ENCODE measurements at regions not wholly inside any gene's neighbourhood (a gene's known extent, or its start where the extent isn't known, plus 50 kb on each side); places are given as distances from the start of the nearest gene placed in this dataset.

GRCh38 chr1:118828038-118828437 lies 160.1 kb downstream of the TBX15 start:
- H3K4me3 ChIP-seq (ENCODE audit: control insufficient read depth in 1 of 2, extremely low read depth in 1 of 2, low read length in 1 of 2): no peak overlapping the region
- no peaks in the 10 kb centered on the region for H3K27me3 ChIP-seq (replicated peaks in 1 of 2; ENCODE audit: control insufficient read depth in 2 of 2, extremely low read depth in 1 of 2, insufficient read depth in 2 of 2, low read length in 1 of 2)
- ATAC-seq (replicated peaks in 1 of 4) (no peak), DNase-seq (no peak)
- H3K27ac ChIP-seq (ENCODE audit: low read length): no peak overlapping the region
- no peaks in the 10 kb centered on the region for H3K9me3 ChIP-seq
- ChIA-PET POLR2A (no interaction called here), CTCF (no interaction called here)
- H3K4me1 Mint-ChIP-seq: no peaks in the 10 kb centered on the region
- no peak overlapping the region for H3K27ac Mint-ChIP-seq
- H3K36me3 ChIP-seq (ENCODE audit: control insufficient read depth in 2 of 2, extremely low read depth in 1 of 2, insufficient read depth in 1 of 2, low read length in 1 of 2): no peaks in the 10 kb centered on the region
- no peaks in the 10 kb centered on the region for H3K36me3 Mint-ChIP-seq
- peaks cover 19 to 32% (median 20%) of the 10 kb centered on the region in 3 donors for H3K9me3 Mint-ChIP-seq
- H3K27me3 Mint-ChIP-seq: no peaks in the 10 kb centered on the region
- no peak overlapping the region for H3K4me3 Mint-ChIP-seq
- no peaks in the 10 kb centered on the region for H3K4me1 ChIP-seq (ENCODE audit: control insufficient read depth in 1 of 2, extremely low read depth in 1 of 2, insufficient read depth in 2 of 2, low read length in 2 of 2)

- no peak overlapping the region for H3K27ac Mint-ChIP-seq
- ChIA-PET POLR2A (no interaction called here), CTCF (no interaction called here)
- WGBS (ENCODE audit: insufficient coverage): no CpG with 5 or more reads among the region's 1 CpG
- H3K36me3 Mint-ChIP-seq: no peaks in the 10 kb centered on the region
- peaks cover 19 to 31% (median 20%) of the 10 kb centered on the region in 3 donors for H3K9me3 Mint-ChIP-seq
- ATAC-seq (replicated peaks in 1 of 4): no peak
- H3K4me1 Mint-ChIP-seq: no peaks in the 10 kb centered on the region
- Histone ChIP-seq H3K4me3 (ENCODE audit: control insufficient read depth in 1 of 2, extremely low read depth in 1 of 2, low read length in 1 of 2) (no peak overlapping the region), H3K4me1 (ENCODE audit: control insufficient read depth in 1 of 2, extremely low read depth in 1 of 2, insufficient read depth in 2 of 2, low read length in 2 of 2) (no peaks in the 10 kb centered on the region), H3K9me3 (no peaks in the 10 kb centered on the region), H3K36me3 (ENCODE audit: control insufficient read depth in 2 of 2, extremely low read depth in 1 of 2, insufficient read depth in 1 of 2, low read length in 1 of 2) (no peaks in the 10 kb centered on the region), H3K27ac (ENCODE audit: low read length) (no peak overlapping the region), H3K27me3 (replicated peaks in 1 of 2; ENCODE audit: control insufficient read depth in 2 of 2, extremely low read depth in 1 of 2, insufficient read depth in 2 of 2, low read length in 1 of 2) (no peaks in the 10 kb centered on the region)
- DNase-seq: no peak
- H3K4me3 Mint-ChIP-seq: no peak overlapping the region
- H3K27me3 Mint-ChIP-seq: no peaks in the 10 kb centered on the region
Observed at GRCh38 chr1:118827636-118828035, 160.5 kb downstream of the TBX15 start.

DNA sequence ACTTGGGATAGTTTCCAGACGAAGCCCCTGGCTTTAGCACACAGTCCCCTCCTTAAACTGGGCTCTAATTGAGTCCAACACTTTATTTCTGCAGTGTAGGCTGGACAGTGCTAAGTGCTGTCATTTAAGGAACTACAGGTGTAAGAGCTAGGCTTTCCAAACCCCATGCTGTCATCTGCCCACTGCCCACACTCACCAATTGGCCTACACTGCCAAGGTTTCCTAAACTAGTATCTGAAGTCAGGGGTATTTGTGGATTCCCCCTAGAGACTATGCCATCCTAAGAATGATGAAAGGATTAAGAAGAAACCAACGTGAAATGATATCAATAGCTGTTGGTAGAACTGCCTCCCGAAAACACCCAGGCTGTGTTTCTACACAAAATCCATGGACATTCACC lies 160.9 kb downstream of the TBX15 start:
- H3K27me3 ChIP-seq (replicated peaks in 1 of 2; ENCODE audit: control insufficient read depth in 2 of 2, extremely low read depth in 1 of 2, insufficient read depth in 2 of 2, low read length in 1 of 2): no peaks in the 10 kb centered on the region
- H3K9me3 ChIP-seq: no peaks in the 10 kb centered on the region
- no peak for ATAC-seq (replicated peaks in 1 of 4)
- peaks cover 18 to 29% (median 18%) of the 10 kb centered on the region in 3 donors for H3K9me3 Mint-ChIP-seq
- no peak overlapping the region for H3K4me3 Mint-ChIP-seq
- ChIA-PET CTCF (no interaction called here), POLR2A (no interaction called here)
- DNase-seq: no peak
- no peaks in the 10 kb centered on the region for H3K36me3 ChIP-seq (ENCODE audit: control insufficient read depth in 2 of 2, extremely low read depth in 1 of 2, insufficient read depth in 1 of 2, low read length in 1 of 2)
- H3K27me3 Mint-ChIP-seq: no peaks in the 10 kb centered on the region
- WGBS (ENCODE audit: insufficient coverage): 90% methylated on average over 1 of the region's 3 CpGs
- no peak overlapping the region for H3K27ac ChIP-seq (ENCODE audit: low read length)
- H3K4me1 ChIP-seq (ENCODE audit: control insufficient read depth in 1 of 2, extremely low read depth in 1 of 2, insufficient read depth in 2 of 2, low read length in 2 of 2): no peaks in the 10 kb centered on the region
- H3K4me3 ChIP-seq (ENCODE audit: control insufficient read depth in 1 of 2, extremely low read depth in 1 of 2, low read length in 1 of 2): no peak overlapping the region
- H3K27ac Mint-ChIP-seq: no peak overlapping the region
- no peaks in the 10 kb centered on the region for H3K4me1 Mint-ChIP-seq
- no peaks in the 10 kb centered on the region for H3K36me3 Mint-ChIP-seq

DNA sequence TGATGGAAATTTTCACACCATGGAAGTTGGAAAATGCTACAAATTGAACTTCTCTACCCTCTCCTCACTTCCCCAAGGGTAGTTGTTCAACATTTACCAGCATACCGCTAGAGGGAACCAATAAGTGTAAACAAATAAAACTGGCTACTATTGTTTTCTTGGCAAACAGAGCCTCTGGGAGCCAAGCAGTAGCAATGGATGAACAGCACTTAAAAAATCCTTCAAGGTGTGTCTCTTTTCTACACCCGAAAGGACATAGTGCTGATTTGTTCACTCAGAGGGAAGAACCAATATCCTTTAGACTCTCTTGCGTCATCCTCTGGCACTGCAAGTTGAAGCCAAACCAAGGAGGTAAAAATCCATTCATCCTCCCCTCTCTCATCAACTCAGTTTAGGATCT lies 161.5 kb downstream of the TBX15 start:
- Histone ChIP-seq H3K27me3 (replicated peaks in 1 of 2; ENCODE audit: control insufficient read depth in 2 of 2, extremely low read depth in 1 of 2, insufficient read depth in 2 of 2, low read length in 1 of 2) (no peaks in the 10 kb centered on the region), H3K9me3 (no peaks in the 10 kb centered on the region), H3K4me3 (ENCODE audit: control insufficient read depth in 1 of 2, extremely low read depth in 1 of 2, low read length in 1 of 2) (no peak overlapping the region), H3K27ac (ENCODE audit: low read length) (no peak overlapping the region), H3K36me3 (ENCODE audit: control insufficient read depth in 2 of 2, extremely low read depth in 1 of 2, insufficient read depth in 1 of 2, low read length in 1 of 2) (no peaks in the 10 kb centered on the region), H3K4me1 (ENCODE audit: control insufficient read depth in 1 of 2, extremely low read depth in 1 of 2, insufficient read depth in 2 of 2, low read length in 2 of 2) (no peaks in the 10 kb centered on the region)
- Mint-ChIP-seq H3K27me3 (no peaks in the 10 kb centered on the region), H3K27ac (no peak overlapping the region), H3K4me3 (no peak overlapping the region), H3K4me1 (no peaks in the 10 kb centered on the region), H3K9me3 (peaks cover 18 to 29% (median 20%) of the 10 kb centered on the region in 3 donors), H3K36me3 (no peaks in the 10 kb centered on the region)
- DNase-seq (no peak), ATAC-seq (replicated peaks in 1 of 4) (no peak)
- ChIA-PET POLR2A (no interaction called here), CTCF (no interaction called here)
- 70% methylated on average over 3 of the region's 3 CpGs for WGBS (ENCODE audit: insufficient coverage)

GRCh38 chr1:118825619-118826018 lies 162.5 kb downstream of the TBX15 start:
- no peaks in the 10 kb centered on the region for H3K36me3 ChIP-seq (ENCODE audit: control insufficient read depth in 2 of 2, extremely low read depth in 1 of 2, insufficient read depth in 1 of 2, low read length in 1 of 2)
- Mint-ChIP-seq H3K9me3 (peaks cover 13 to 23% (median 16%) of the 10 kb centered on the region in 3 donors), H3K4me1 (no peaks in the 10 kb centered on the region), H3K36me3 (no peaks in the 10 kb centered on the region), H3K27me3 (no peaks in the 10 kb centered on the region), H3K27ac (no peak overlapping the region), H3K4me3 (no peak overlapping the region)
- ChIA-PET CTCF (no interaction called here), POLR2A (no interaction called here)
- ATAC-seq (replicated peaks in 1 of 4): no peak
- no peak overlapping the region for H3K27ac ChIP-seq (ENCODE audit: low read length)
- H3K27me3 ChIP-seq (replicated peaks in 1 of 2; ENCODE audit: control insufficient read depth in 2 of 2, extremely low read depth in 1 of 2, insufficient read depth in 2 of 2, low read length in 1 of 2): no peaks in the 10 kb centered on the region
- H3K4me3 ChIP-seq (ENCODE audit: control insufficient read depth in 1 of 2, extremely low read depth in 1 of 2, low read length in 1 of 2): no peak overlapping the region
- DNase-seq: no peak
- no peaks in the 10 kb centered on the region for H3K4me1 ChIP-seq (ENCODE audit: control insufficient read depth in 1 of 2, extremely low read depth in 1 of 2, insufficient read depth in 2 of 2, low read length in 2 of 2)
- H3K9me3 ChIP-seq: no peaks in the 10 kb centered on the region

GRCh38 chr1:118821801-118822200 lies 166.3 kb downstream of the TBX15 start:
- no peaks in the 10 kb centered on the region for H3K27me3 ChIP-seq (replicated peaks in 1 of 2; ENCODE audit: control insufficient read depth in 2 of 2, extremely low read depth in 1 of 2, insufficient read depth in 2 of 2, low read length in 1 of 2)
- H3K4me3 Mint-ChIP-seq: no peak overlapping the region
- H3K4me1 ChIP-seq (ENCODE audit: control insufficient read depth in 1 of 2, extremely low read depth in 1 of 2, insufficient read depth in 2 of 2, low read length in 2 of 2): no peaks in the 10 kb centered on the region
- peaks cover 7 to 12% (median 9%) of the 10 kb centered on the region in 3 donors for H3K9me3 Mint-ChIP-seq
- no peak for DNase-seq
- POLR2A ChIA-PET: no interaction called here
- WGBS (ENCODE audit: insufficient coverage): 62% methylated on average over 1 of the region's 2 CpGs
- no peaks in the 10 kb centered on the region for H3K27me3 Mint-ChIP-seq
- no peaks in the 10 kb centered on the region for H3K9me3 ChIP-seq
- H3K4me1 Mint-ChIP-seq: no peaks in the 10 kb centered on the region
- no peak overlapping the region for H3K27ac ChIP-seq (ENCODE audit: low read length)
- H3K36me3 ChIP-seq (ENCODE audit: control insufficient read depth in 2 of 2, extremely low read depth in 1 of 2, insufficient read depth in 1 of 2, low read length in 1 of 2): no peaks in the 10 kb centered on the region
- ATAC-seq (replicated peaks in 1 of 4): no peak
- H3K4me3 ChIP-seq (ENCODE audit: control insufficient read depth in 1 of 2, extremely low read depth in 1 of 2, low read length in 1 of 2): no peak overlapping the region
- H3K27ac Mint-ChIP-seq: no peak overlapping the region
- CTCF ChIA-PET: no interaction called here
- H3K36me3 Mint-ChIP-seq: no peaks in the 10 kb centered on the region

DNA sequence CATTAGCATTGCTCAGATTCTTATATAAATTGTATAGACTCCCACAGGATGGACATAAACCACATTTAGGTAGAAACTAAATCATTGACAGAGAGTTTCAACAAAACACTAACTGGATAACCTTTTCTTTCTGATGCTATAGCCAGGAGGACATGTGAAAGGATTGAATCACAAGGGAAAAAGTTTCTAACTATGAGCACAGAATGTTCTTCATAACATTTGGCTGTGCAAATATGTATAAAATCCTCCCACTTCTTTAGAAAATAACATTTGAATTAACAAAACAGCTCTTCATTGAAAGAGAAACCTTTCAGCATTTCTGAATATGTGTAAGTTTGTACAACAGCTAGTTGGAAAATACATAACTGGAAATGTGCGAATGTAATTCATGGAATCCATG lies 167.3 kb downstream of the TBX15 start:
- Histone ChIP-seq H3K27ac (ENCODE audit: low read length) (no peak overlapping the region), H3K36me3 (ENCODE audit: control insufficient read depth in 2 of 2, extremely low read depth in 1 of 2, insufficient read depth in 1 of 2, low read length in 1 of 2) (no peaks in the 10 kb centered on the region), H3K27me3 (replicated peaks in 1 of 2; ENCODE audit: control insufficient read depth in 2 of 2, extremely low read depth in 1 of 2, insufficient read depth in 2 of 2, low read length in 1 of 2) (no peaks in the 10 kb centered on the region), H3K4me1 (ENCODE audit: control insufficient read depth in 1 of 2, extremely low read depth in 1 of 2, insufficient read depth in 2 of 2, low read length in 2 of 2) (no peaks in the 10 kb centered on the region), H3K9me3 (no peaks in the 10 kb centered on the region), H3K4me3 (ENCODE audit: control insufficient read depth in 1 of 2, extremely low read depth in 1 of 2, low read length in 1 of 2) (no peak overlapping the region)
- no peaks in the 10 kb centered on the region for H3K36me3 Mint-ChIP-seq
- ChIA-PET POLR2A (no interaction called here), CTCF (no interaction called here)
- H3K27ac Mint-ChIP-seq: no peak overlapping the region
- no CpG with 5 or more reads among the region's 1 CpG for WGBS (ENCODE audit: insufficient coverage)
- H3K9me3 Mint-ChIP-seq: peaks cover 7 to 12% (median 9%) of the 10 kb centered on the region in 3 donors
- ATAC-seq (replicated peaks in 1 of 4) (no peak), DNase-seq (no peak)
- no peaks in the 10 kb centered on the region for H3K27me3 Mint-ChIP-seq
- H3K4me1 Mint-ChIP-seq: no peaks in the 10 kb centered on the region
- no peak overlapping the region for H3K4me3 Mint-ChIP-seq

Data from T-cell (primary cell).